ENCODE measurements at regions not wholly inside any gene's neighbourhood (a gene's known extent, or its start where the extent isn't known, plus 50 kb on each side); places are given as distances from the start of the nearest gene placed in this dataset.

GRCh38 chr9:90107726-90108655 lies 503.2 kb downstream of the GADD45G start:
- H2AFZ ChIP-seq (ENCODE audit: low read length), result no peak overlapping the region
- H3K4me3 ChIP-seq (ENCODE audit: insufficient read depth, low read length), result no peak overlapping the region
- no peaks in the 10 kb centered on the region for H3K9me3 ChIP-seq (ENCODE audit: low read depth, low read length)
- no peak for DNase-seq (ENCODE audit: insufficient read length, low spot score, missing footprints)
- no peaks in the 10 kb centered on the region for H3K27me3 ChIP-seq (ENCODE audit: insufficient read depth, low read length)
- H3K27ac ChIP-seq (ENCODE audit: low read depth, low read length), result no peak overlapping the region
- H3K36me3 ChIP-seq (ENCODE audit: insufficient read depth, low read length), result no peaks in the 10 kb centered on the region
- H3K4me1 ChIP-seq (ENCODE audit: insufficient read depth, low read length), result no peaks in the 10 kb centered on the region
- H3K79me2 ChIP-seq (ENCODE audit: insufficient read depth, low read length), result no peaks in the 10 kb centered on the region
- H3K4me2 ChIP-seq (ENCODE audit: insufficient read depth, low read length), result no peak overlapping the region
- TF ChIP-seq CTCF (IDR thresholded peaks at IDR 0.05; ENCODE audit: extremely low read depth, low read depth, low read length), result no peak
- no peaks in the 10 kb centered on the region for H4K20me1 ChIP-seq (ENCODE audit: insufficient read depth, low read length)

- Histone ChIP-seq H3K79me2 (ENCODE audit: insufficient read depth, low read length) (no peaks in the 10 kb centered on the region), H3K27me3 (ENCODE audit: insufficient read depth, low read length) (no peaks in the 10 kb centered on the region), H2AFZ (ENCODE audit: low read length) (no peak overlapping the region), H3K4me2 (ENCODE audit: insufficient read depth, low read length) (no peak overlapping the region), H3K4me1 (ENCODE audit: insufficient read depth, low read length) (no peaks in the 10 kb centered on the region), H3K4me3 (ENCODE audit: insufficient read depth, low read length) (no peak overlapping the region), H3K27ac (ENCODE audit: low read depth, low read length) (no peak overlapping the region), H3K9me3 (ENCODE audit: low read depth, low read length) (no peaks in the 10 kb centered on the region), H4K20me1 (ENCODE audit: insufficient read depth, low read length) (no peaks in the 10 kb centered on the region), H3K36me3 (ENCODE audit: insufficient read depth, low read length) (no peaks in the 10 kb centered on the region)
- no peak for TF ChIP-seq CTCF (IDR thresholded peaks at IDR 0.05; ENCODE audit: extremely low read depth, low read depth, low read length)
- no peak for DNase-seq (ENCODE audit: insufficient read length, low spot score, missing footprints)
Measured at GRCh38 chr9:90112788-90113187, 508.0 kb downstream of the GADD45G start.

- TF ChIP-seq CTCF (IDR thresholded peaks at IDR 0.05; ENCODE audit: extremely low read depth, low read depth, low read length), result no peak
- H4K20me1 ChIP-seq (ENCODE audit: insufficient read depth, low read length), result no peaks in the 10 kb centered on the region
Measured at GRCh38 chr9:90114641-90115425, 510.0 kb downstream of the GADD45G start.

GRCh38 chr9:90121762-90122161 lies 517.0 kb downstream of the GADD45G start:
- no peak for DNase-seq (ENCODE audit: insufficient read length, low spot score, missing footprints)
- no peak overlapping the region for H3K4me2 ChIP-seq (ENCODE audit: insufficient read depth, low read length)
- no peaks in the 10 kb centered on the region for H4K20me1 ChIP-seq (ENCODE audit: insufficient read depth, low read length)
- H3K27me3 ChIP-seq (ENCODE audit: insufficient read depth, low read length), result no peaks in the 10 kb centered on the region
- no peak overlapping the region for H3K4me3 ChIP-seq (ENCODE audit: insufficient read depth, low read length)
- H3K4me1 ChIP-seq (ENCODE audit: insufficient read depth, low read length), result no peaks in the 10 kb centered on the region
- H3K36me3 ChIP-seq (ENCODE audit: insufficient read depth, low read length), result no peaks in the 10 kb centered on the region
- no peak overlapping the region for H3K27ac ChIP-seq (ENCODE audit: low read depth, low read length)
- no peak for TF ChIP-seq CTCF (IDR thresholded peaks at IDR 0.05; ENCODE audit: extremely low read depth, low read depth, low read length)
- no peaks in the 10 kb centered on the region for H3K79me2 ChIP-seq (ENCODE audit: insufficient read depth, low read length)
- no peaks in the 10 kb centered on the region for H3K9me3 ChIP-seq (ENCODE audit: low read depth, low read length)
- no peak overlapping the region for H2AFZ ChIP-seq (ENCODE audit: low read length)

More at GRCh38 chr9:90114641-90115425, 510.0 kb downstream of the GADD45G start:
- Histone ChIP-seq H3K4me1 (ENCODE audit: insufficient read depth, low read length) (no peaks in the 10 kb centered on the region), H3K79me2 (ENCODE audit: insufficient read depth, low read length) (no peaks in the 10 kb centered on the region), H3K27me3 (ENCODE audit: insufficient read depth, low read length) (no peaks in the 10 kb centered on the region), H3K4me2 (ENCODE audit: insufficient read depth, low read length) (no peak overlapping the region), H2AFZ (ENCODE audit: low read length) (no peak overlapping the region), H3K27ac (ENCODE audit: low read depth, low read length) (no peak overlapping the region), H3K4me3 (ENCODE audit: insufficient read depth, low read length) (no peak overlapping the region), H3K36me3 (ENCODE audit: insufficient read depth, low read length) (no peaks in the 10 kb centered on the region), H3K9me3 (ENCODE audit: low read depth, low read length) (no peaks in the 10 kb centered on the region)
- no peak for DNase-seq (ENCODE audit: insufficient read length, low spot score, missing footprints)
